Fibroblast of pulmonary artery (primary cell): ENCODE measurements at regions not wholly inside any gene's neighbourhood (a gene's known extent, or its start where the extent isn't known, plus 50 kb on each side); places are given as distances from the start of the nearest gene placed in this dataset.

Experiments
- DNase-seq: peaks from one replicate; pipeline ENCODE4 v3.0.0-alpha.2; 2010; ENCODE audit warnings: low read depth
- H3K4me3 ChIP-seq: replicated peaks from 2 replicates; pipeline ENCODE4 v1.5.1; 2011; ENCODE audit warnings: low read depth, mild to moderate bottlenecking, control low read depth, low read length, moderate library complexity
- CTCF ChIP-seq: IDR thresholded peaks from 2 replicates; pipeline ENCODE4 v1.5.1; 2011; ENCODE audit warnings: mild to moderate bottlenecking, control low read depth, low read length, inconsistent platforms; ENCODE audit errors: missing control alignments

- no peak for DNase-seq
- no peak for TF ChIP-seq CTCF
- no peak overlapping the region for H3K4me3 ChIP-seq
Observed at GRCh38 chr9:23493219-23493618, 332.8 kb downstream of the ELAVL2 start.

DNA sequence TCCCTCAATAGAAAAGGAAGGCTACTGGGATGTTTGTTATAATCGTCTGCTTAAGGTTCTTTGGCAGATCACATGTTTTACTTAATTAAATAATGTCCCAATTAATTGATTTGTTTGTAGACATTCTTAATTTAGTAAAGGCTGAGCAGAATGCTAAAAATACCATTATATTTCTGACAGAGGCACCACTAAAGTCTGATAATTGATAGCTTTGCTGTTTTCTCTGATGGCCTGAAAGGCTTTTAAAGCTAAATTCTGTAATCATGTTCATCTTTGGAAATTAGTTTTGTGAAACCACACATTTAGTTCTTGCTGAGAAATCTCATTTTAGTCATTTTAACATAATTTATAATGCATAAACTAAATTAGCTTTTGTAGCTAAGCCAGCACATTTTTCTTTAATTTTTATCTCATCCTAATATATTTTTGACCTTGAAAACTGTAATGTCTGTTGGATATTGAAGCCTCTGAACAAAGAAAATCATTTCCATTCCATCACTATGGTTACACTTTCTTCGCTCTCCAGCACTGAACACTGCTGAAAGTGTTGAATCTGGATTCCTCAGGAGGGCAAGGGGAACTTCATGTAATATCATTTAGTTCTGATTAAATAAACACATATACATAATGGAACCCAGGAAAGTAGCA is 329.4 kb downstream of the ELAVL2 start:
- DNase-seq, result no peak
- TF ChIP-seq CTCF, result no peak
- H3K4me3 ChIP-seq, result no peak overlapping the region

DNA sequence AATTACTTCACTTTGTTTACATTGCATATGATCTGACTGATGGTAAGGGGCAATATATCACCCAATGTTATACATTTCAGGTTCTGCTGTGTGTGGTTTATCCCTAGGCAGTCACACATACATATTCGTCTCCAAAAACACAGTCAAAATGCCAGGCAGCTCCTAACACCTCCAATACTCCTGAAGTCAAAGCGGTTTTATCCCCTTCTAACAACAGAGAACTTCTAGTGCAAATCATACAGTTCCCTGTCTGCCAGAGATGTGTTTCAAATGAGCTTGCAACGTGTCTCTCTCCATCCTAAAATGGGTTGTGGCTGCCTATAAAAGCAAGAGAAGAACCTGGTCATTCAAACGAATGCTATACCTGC is 328.9 kb downstream of the ELAVL2 start:
- no peak overlapping the region for H3K4me3 ChIP-seq
- TF ChIP-seq CTCF, result no peak
- DNase-seq, result no peak

GRCh38 chr9:23502004-23502403 is 324.0 kb downstream of the ELAVL2 start:
- no peak for TF ChIP-seq CTCF
- no peak overlapping the region for H3K4me3 ChIP-seq
- no peak for DNase-seq

DNA sequence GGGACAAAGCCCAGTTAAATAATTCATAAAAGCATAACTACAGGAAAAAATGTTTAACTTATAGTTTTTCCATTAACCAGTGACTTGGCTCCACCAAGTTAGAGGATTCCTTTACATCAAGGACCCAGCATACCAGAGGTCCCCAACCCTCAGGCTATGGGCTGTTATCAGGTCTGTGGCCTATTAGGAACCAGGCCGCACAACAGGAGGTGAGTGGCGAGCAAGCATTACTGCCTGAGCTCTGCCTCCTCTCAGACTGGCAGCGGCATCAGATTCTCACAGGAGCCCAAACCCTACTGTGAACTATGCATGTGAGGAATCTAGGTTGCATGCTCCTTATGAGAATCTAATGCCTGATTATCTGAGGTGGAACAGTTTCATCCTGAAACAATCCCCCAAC is 303.1 kb downstream of the ELAVL2 start:
- no peak overlapping the region for H3K4me3 ChIP-seq
- no peak for TF ChIP-seq CTCF
- DNase-seq, result no peak

- no peak for TF ChIP-seq CTCF
- DNase-seq, result no peak
- H3K4me3 ChIP-seq, result no peak overlapping the region
Observed at GRCh38 chr9:23524607-23525155, 301.4 kb downstream of the ELAVL2 start.

DNA sequence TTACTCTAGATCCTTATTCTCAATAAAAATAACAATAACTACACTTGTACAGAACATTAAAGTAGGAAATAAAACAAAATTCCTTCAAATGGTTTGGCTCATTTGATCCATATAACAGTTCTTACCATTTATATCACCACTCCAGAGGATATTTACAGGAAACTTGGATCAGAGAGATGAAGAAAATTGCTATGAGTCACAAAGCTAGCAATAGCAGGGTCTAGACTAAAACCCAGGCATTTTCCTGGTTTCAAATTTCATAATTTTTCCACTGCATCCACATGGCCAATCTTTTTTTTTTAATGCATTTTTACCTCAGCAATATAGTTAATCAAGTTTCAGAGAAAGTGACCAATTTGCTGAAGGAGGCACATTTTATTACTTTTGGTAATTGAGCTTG is 299.2 kb downstream of the ELAVL2 start:
- TF ChIP-seq CTCF, result no peak

More for the DNA sequence above, 299.2 kb downstream of the ELAVL2 start:
- H3K4me3 ChIP-seq, result no peak overlapping the region
- DNase-seq, result no peak
